ENCODE measurements at regions not wholly inside any gene's neighbourhood (a gene's known extent, or its start where the extent isn't known, plus 50 kb on each side); places are given as distances from the start of the nearest gene placed in this dataset.
"Not testable (repeated sequence)": the region's sequence is repeated elsewhere in the genome, so short reads cannot be mapped to it uniquely, and the experiment has no call there.

DNA sequence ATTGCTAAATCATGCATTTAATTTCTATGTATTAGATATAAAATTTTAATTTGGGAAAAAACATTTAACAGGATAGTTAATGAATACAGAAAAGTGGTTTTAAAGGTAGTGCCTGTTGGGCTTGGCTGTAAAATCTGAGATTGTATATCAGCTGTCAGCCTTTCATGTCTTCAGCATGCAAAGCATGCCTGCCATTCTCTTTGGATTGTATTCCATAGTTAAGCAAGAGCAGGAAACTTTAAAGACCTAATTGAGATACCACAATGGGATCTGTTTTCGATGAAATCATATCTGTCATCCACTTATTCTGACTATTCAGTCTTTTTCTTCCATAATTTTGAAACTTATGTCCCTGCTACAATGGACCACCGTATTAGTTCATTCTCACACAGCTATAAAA is 451.0 kb upstream of the DDI1 start:
- DNase-seq = no peak

DNA sequence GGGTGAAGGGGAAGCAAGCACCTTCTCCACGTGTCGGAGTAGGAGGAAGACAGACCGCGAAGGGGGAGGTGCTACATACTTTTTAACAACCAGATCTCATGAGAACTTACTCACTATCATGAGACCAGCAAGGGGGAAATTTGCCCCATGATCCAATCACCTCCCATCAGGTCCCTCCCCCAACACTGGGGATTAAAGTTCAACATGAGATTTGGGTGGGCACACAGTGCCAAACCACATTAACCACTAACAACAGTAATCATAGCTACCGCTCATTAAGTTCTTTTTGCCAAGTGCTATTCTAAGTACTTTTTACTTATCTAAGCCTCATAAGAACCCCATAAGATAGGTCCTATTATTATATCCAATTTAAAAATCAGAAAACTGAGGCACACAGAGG is 450.5 kb upstream of the DDI1 start:
- DNase-seq = no peak

DNA sequence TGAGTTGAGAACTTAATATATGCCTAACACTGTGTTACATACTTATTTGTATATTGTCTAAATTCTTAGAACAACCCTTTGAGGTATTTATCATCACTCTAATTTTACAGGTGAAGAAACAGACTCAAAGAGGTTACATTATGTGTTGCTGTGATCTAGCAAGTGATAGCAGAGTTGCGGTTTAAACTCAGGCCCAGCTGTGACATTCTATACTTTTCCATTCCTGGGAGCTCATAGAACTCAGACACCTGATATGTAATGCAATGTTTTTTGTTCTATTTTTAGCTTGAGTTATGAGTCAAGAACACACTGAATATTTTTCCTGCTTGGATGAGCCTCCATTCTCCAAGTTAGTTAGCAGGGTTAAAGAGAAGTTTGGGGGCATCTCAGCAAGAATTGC is 449.7 kb upstream of the DDI1 start:
- peak; percentile 50 for DNase-seq

DNA sequence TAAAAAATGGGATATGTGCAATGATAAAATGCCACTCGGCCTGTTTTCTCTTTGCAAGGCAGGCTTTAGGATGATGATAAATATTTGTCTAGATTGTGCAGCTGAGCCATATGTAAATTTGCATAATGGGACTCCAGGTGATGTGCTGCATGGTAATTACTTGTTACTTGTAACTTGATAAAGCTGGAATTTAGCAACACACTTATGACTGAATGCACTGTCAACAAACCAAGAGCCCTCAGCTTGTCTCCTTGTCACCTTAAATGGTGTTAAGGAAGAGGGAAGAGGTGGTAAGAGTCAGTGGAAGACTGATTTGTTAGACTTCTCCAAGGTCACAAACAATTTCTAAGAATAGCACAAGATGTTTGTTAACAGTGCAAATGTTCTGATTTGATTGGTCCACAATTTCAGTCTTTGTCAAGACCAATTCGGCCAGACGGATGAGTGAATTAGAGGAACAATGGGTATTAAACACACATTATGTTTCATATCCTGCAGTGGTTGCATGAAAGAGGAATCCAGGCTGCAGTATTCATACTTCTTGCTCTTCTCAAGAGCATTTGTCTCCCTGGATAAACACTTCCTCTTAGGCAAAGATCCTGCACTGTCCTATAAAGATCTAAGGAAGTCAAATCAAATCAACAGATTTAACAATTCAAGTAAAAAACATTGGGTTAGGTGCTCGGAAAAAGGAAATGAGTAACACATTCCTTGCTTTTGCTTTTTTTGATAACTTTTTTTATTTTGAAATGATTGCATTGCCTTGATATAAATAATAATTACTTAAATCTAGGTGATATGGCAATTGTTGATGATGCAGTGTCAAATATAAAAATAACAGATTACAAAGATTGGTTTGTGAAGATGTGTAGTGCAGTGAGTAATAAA is 448.3 kb upstream of the DDI1 start:
- DNase-seq = peak; percentile 92

DNA sequence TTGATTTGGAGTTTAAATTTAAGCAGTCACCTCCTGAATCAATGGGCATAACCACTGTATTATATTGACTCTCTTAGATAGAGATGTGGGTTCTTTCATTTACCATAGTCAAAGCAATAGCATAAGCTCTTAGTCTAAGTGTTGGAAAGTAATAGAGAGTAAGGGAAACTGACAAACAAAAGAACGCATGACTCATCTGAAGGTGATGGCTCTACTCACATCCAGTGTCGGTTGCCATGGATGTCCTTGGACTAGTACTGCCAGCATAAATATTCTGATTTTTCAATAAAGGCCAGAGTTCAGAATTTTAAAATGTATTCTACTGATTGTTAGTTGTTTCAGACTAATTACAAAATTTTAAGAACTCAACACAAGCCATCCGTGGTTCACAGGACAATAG is 444.9 kb upstream of the DDI1 start:
- DNase-seq = peak; percentile 92

DNA sequence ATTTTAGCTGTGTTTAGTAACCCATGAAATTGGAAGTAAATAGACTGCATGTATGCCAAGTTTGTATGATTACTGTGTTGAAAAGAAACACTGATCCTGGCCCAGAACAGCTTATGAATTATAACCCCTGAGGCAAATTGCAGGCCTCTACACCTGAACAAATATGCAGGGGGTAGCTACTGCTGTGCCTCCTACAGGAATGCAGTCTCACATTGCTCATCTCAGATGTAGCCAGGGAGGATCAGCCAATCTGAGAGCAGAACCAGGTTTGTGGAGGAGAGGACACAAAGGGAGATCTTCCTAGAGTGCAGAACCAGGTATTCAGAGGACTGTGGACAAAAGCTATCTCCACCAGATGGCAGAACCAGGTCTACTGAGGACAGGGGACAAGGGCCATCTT is 442.2 kb upstream of the DDI1 start:
- no peak for DNase-seq

DNA sequence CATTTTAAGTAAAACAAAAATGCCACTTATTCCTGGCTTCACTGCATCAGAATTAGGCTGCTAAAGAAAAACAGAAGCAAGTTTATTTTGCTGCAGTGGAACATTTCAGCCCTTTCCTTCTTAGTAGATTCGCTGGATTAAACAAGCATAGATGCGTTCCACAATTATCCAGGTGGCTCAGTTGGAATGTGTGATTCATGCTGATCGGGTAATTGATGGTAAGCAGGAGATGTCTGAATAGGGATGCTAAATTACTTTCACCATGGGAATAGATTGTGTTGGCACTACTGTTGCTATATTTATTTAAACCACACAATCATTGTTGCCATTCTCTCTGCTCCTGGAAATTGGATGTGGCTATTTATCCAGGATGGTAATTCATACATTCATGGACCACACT is 440.1 kb upstream of the DDI1 start:
- DNase-seq = no peak

DNA sequence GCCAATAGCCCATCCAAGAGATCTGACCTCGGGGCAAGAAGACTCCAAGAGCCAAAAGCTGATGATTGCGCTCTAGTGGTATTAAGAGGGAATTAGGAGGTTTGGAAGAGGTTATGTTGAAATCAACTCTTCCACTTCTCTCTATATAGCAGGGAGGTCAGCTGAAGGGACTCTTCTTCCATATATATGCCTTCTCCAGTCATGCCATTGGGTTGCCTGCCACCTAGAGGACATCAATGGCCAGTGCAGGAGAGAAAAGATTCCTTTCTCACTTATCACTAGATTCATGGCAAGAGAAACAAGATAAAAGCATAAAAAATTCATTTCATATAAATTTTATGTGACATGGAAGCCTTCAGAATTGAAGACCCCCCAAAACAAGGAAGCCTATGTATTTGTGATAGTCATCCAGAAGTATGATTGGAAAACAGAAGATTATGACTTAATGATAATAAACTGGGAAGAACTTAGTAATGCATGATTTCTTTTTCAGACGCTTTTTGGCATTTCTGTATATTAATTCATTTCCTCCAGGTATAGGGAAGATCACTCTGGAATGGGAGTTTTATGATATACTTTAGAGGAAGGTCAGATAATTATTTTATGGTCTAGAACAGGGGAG is 435.1 kb upstream of the DDI1 start:
- peak; percentile 86 for DNase-seq

DNA sequence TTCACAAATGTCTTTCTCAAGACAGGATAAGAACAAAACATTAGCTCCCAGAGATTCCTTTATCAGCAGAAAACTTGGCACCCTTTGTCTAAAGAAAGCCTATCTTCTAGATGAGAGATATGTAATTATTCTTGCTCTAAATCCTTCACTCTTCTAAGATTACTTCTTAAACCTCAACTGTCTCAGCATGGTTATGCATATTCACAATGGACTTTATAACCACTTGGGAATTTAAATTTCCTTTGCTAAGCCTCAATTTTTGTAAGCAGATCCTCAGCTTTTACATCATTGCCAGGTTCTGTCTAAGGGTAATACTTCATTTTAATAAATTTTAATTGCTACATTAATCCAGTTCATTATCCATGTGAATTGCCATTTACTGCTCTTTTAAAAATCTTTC is 433.6 kb upstream of the DDI1 start:
- no peak for DNase-seq

DNA sequence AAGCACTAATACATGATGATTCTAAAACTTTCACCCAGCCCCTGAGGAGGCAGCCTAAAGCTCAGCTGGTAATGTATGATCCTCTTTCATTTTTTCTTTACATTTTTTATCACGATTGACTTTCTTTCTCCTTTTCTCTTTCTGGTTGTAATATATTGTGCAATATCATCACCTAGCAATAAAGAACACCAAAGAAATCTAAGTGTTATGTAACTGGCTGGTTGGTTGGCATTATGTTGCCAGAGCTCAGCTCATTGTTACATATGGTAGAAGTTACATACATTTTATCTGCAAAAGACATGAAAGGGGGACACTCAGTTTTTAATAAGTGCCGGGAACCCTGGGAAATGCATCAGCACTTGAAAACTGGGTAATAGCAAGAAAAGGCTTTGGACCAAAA is 432.1 kb upstream of the DDI1 start:
- no peak for DNase-seq

DNA sequence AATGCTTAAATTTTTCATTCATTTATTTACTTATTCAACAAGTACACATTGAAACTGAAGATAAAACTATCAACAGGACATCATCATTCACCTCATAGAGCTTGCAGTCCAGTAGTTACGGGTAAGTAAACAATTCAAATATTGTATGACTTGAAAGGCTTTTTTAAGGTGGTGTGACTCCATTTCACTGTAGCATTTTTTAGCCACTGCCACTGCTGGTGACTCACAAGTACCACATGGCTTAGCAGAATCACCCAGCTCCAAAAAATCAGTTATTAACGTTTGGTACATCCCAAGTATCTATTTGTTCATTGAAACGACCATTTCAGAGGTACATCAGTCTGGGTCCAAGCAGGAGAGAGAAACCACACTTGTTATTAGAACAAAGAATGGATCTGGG is 427.9 kb upstream of the DDI1 start:
- no peak for DNase-seq

DNA sequence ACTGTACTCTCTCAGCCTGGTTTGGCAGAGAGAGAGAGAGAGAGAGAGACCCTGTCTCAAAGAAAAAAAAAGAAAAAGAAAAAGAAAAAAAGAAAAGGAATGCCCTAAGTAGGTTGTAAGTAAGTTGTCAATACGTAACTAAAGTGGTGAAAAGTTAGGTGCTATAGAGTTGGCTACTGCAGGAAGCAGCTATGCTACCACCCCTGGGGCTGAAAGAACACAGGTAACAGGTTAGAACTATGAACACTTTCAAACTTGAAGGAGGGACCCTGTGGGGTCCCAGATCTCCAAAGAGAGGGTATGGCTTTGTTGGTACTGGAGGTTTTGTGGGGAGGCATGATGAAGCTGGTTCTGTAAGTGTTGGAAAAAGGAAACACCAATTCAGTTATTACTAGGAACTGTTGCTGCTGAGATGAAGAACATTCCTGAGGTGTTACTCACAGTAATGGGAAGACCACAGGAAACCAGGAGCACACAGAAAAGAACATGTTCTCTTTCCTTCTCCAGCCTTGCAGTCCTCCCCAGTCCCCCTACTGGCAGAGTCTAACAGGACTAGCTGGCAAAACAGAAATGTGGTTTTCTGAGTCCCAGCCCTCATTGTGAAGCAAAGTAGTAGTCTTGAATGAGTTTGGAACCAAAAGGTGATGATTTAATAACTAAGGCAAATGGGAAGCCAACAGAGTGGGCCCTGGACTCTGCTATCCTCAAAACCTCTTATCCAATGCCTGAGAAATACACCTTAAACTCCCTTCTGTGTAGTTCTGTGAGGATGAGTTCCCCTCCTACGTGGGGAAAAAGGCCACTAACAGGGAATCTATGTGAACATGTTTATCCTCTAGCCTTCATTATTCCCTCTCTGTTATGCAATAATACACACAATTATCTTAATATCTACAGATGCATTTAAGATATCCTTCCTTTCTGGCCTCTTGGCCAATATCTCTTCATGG is 427.0 kb upstream of the DDI1 start:
- peak; percentile 96 for DNase-seq

DNA sequence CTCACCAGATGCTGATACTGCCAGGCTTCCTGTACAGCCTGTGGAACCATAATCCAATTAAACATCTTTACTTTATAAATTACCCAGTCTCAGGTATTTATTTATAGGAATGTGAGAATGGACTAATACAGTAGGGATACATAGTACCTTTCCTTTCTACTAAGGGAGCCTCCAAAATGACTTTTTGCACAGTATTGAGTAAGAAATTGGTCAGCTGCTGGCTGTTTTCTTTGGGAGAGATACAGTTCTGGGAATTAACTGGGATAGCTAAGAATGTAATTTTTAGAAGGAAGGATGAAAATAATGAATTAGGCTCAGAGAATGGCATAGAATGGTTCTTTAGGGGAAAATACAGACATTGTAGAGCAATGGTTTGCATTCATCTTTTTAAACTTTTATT is 426.0 kb upstream of the DDI1 start:
- no peak for DNase-seq

DNA sequence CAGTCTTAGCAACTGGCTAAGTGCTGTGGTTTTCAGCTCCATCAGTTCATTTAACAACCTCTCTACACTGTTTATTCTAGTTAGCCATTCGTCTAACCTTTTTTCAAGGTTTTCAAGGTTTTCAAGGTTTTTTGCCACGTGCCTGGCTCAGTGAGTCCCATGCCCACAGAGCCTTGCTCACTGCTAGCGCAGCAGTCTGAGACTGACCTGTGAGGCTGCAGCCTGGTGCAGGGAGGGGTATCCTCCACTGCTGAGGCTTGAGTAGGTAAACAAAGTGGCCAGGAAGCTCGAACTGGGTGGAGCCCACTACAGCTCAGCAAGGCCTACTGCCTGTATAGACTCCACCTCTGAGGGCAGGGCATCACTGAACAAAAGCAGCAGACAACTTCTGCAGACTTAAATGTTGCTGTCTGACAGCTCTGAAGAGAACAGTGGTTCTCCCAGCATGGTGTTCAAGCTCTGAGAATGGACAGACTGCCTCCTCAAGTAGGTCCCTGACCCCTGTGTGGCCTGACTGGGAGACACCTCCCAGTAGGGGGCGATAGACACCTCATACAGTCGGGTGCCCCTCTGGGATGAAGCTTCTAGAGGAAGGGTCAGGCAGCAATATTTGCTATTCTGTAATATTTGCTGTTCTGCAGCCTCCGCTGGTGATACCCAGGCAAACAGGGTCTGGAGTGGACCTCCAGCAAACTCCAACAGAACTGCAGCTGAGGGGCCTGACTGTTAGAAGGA is 424.7 kb upstream of the DDI1 start:
- not testable (repeated sequence) for DNase-seq

DNA sequence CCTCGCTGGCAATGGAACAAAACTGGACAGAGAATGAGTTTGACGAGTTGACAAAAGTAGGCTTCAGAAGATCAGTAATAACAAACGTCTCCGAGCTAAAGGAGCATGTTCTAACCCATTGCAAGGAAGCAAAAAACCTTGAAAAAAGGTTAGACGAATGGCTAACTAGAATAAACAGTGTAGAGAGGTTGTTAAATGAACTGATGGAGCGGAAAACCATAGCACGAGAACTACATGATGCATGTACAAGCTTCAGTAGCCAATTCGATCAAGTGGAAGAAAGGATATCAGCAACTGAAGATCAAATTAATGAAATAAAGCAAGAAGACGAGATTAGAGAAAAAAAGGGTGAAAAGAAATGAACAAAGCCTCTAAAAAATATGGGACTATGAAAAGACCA is 424.0 kb upstream of the DDI1 start:
- not testable (repeated sequence) for DNase-seq

DNA sequence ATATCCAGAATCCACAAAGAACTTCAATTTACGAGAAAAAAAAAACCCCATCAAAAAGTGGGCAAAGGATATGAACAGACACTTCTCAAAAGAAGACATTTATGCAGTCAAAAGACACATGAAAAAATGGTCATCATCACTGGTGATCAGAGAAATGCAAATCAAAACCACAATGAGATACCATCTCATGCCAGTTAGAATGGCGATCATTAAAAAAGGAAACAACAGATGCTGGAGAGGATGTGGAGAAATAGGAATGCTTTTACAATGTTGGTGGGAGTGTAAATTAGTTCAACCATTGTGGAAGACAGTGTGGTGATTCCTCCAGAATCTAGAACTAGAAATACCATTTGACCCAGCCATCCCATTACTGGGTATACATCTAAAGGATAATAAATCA is 419.9 kb upstream of the DDI1 start:
- DNase-seq = not testable (repeated sequence)

DNA sequence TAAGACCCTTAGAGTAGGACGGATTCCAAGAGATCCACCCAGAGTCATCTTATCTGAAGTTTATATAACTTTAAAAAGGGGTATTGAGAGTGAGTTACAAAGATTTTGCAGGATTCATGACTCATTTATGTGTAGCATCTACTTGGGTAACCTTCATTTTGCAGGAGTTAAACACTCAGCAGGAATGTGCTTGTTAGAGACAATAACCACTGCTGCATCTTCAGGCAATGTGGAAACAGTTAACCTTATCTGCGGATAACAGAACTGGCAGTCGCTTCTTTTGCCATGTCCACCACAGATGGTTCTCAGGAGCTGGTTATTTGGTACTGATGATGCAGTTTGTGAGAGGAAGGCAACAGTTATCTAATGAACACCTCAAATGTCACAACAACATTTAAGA is 417.9 kb upstream of the DDI1 start:
- DNase-seq = no peak

DNA sequence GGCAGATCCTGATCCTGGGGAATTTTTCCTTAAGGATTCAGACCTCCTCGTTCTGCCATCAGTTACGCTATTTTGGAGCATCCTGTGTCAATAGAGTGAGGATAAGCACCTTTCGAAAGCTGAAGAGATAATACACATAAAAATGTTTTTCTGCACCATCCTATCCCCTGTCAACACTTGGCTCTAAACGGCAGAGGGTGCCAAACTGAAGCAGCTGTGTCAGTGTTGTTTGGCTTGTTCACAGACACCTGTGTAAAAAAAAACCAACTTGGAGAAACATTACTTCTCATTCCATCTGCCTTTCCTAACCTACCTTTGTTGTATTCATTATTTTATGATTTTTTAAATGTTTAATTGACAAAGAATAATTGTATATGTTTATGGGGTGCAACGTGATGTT is 417.0 kb upstream of the DDI1 start:
- DNase-seq = peak; percentile 71

DNA sequence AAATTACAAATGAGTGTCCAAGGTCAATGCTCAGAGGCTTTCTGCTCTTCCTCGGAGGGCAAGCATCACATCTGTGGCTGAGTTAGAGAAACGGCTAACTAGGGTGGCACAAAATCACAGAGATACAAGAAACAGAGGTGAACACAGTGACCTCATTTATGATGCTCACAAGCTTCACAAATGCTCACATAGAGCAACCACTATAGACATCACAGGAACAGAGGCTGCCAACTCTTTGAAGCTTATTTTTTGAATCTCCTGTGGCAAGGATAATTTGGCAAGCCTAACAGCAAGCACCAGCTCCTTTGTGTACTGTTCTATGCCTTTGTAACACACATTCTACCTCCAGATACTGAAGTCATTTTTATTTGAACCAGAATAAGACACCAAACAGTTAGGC is 416.5 kb upstream of the DDI1 start:
- DNase-seq = no peak

DNA sequence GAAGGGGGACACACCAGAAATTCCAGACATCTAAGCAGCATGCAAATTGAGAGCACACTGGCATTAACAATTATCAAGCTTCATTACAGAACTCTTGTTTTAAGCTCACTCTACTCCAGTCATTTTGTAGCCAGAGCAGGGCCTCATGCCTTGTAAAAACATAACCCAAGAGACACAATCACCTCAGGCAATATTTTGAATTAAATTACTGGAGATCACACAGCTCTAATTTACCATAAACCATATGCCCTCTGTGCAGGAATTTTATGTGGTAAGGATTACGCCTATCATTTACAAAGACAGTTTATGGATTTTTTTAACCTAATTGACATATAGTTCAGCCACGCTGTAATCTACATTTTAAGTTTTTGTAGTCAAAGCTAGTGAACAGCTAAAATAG is 414.1 kb upstream of the DDI1 start:
- no peak for DNase-seq

DNA sequence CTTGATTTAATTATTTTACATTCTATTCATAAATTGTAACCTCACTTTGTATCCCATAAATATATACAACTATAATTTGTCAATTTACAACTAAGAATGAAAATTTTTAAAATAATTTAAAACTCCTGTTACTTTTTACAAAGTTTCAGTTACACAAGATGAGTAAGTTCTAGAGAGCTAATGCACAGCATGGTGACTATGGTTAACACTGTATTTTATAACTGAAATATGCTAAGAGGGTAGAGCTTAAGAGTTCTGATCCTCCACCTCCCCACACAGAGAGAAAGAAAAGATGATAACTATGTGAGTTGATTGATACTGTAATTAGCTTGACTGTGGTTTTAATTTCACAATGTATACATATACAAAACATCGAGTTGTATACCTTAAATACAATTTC is 412.5 kb upstream of the DDI1 start:
- no peak for DNase-seq
